H1 (cell line): ENCODE measurements at regions not wholly inside any gene's neighbourhood (a gene's known extent, or its start where the extent isn't known, plus 50 kb on each side); places are given as distances from the start of the nearest gene placed in this dataset.

Experiments used
- CTCF ChIA-PET: fragments of 300-600 bp; sonication (Branson Sonifier 250); formaldehyde crosslinking; loops from one replicate; lab custom pipeline; 2021; ENCODE audit not compliant: partially characterized antibody; lab: Charles Lee
- POLR2A ChIA-PET: fragments of 300-600 bp; sonication (Branson Sonifier 250); formaldehyde crosslinking; loops from one replicate; lab custom pipeline; 2021; ENCODE audit warnings: inconsistent platforms; ENCODE audit not compliant: partially characterized antibody; lab: Charles Lee
- DNase-seq, 2 experiments: peaks; one replicate each; pipeline versions ENCODE4 v3.0.0 to v3.0.0-alpha.2; 2010 to 2022; ENCODE audit warnings: low spot score in 2 of 2, low read depth in 1 of 2, mixed read lengths in 1 of 2
- FAIRE-seq: peaks from 2 replicates; lab custom pipeline; 2011; peaks lifted over from hg19 to GRCh38; lab: Jason Lieb, UNC
- H2AFZ ChIP-seq: 2 replicates; pipeline ENCODE4 v1.8.1; 2012; ENCODE audit warnings: low read length, inconsistent platforms
- H2AK5ac ChIP-seq: 2 replicates; pipeline ENCODE4 v1.6.1; 2013; ENCODE audit warnings: low read depth, low read length
- H2BK120ac ChIP-seq: replicated peaks from 2 replicates; pipeline ENCODE3; 2013; ENCODE audit warnings: low read depth, low read length, inconsistent platforms
- H2BK12ac ChIP-seq: 2 replicates; pipeline ENCODE4 v1.6.1; 2013; ENCODE audit warnings: low read depth, low read length
- H2BK15ac ChIP-seq: 2 replicates; pipeline ENCODE4 v1.6.1; 2013; ENCODE audit warnings: low read length
- H2BK20ac ChIP-seq: 2 replicates; pipeline ENCODE4 v1.6.1; 2013; ENCODE audit warnings: low read length
- H2BK5ac ChIP-seq: 2 replicates; pipeline ENCODE4 v1.6.1; 2013; ENCODE audit warnings: low read depth, low read length
- H3K14ac ChIP-seq: 2 replicates; pipeline ENCODE4 v1.6.1; 2013; ENCODE audit warnings: inconsistent platforms; ENCODE audit not compliant: insufficient read length
- H3K18ac ChIP-seq: 2 replicates; pipeline ENCODE4 v1.6.1; 2013; ENCODE audit warnings: low read length; ENCODE audit errors: extremely low read depth
- H3K23ac ChIP-seq: 2 replicates; pipeline ENCODE4 v1.6.1; 2013; ENCODE audit warnings: inconsistent platforms; ENCODE audit not compliant: insufficient read length
- H3K23me2 ChIP-seq: 2 replicates; pipeline ENCODE4 v1.6.1; 2013; ENCODE audit warnings: low read depth, low read length
- H3K27ac ChIP-seq: 2 replicates; pipeline ENCODE4 v1.6.1; 2011; ENCODE audit warnings: low read depth, low read length, inconsistent platforms
- H3K27me3 ChIP-seq, 4 experiments: replicated peaks in 1 of 4; 1 replicate in 1 of 4; 2 replicates in 3 of 4; pipeline versions ENCODE4 v1.6.1 to v1.8.1; 2011 to 2013; ENCODE audit warnings: low read length in 3 of 4, mild to moderate bottlenecking in 3 of 4, inconsistent platforms in 2 of 4, mixed read lengths in 2 of 4, moderate library complexity in 1 of 4; ENCODE audit not compliant: control insufficient read depth in 3 of 4, insufficient read depth in 3 of 4; ENCODE audit errors: extremely low read depth in 1 of 4
- H3K36me3 ChIP-seq, 4 experiments: 2 replicates each; pipeline versions ENCODE4 v1.6.1 to v1.8.1; 2011 to 2013; ENCODE audit warnings: mild to moderate bottlenecking in 4 of 4, low read length in 3 of 4, moderate library complexity in 2 of 4, control low read depth in 1 of 4, inconsistent platforms in 1 of 4; ENCODE audit not compliant: insufficient read depth in 4 of 4, control insufficient read depth in 2 of 4
- H3K4ac ChIP-seq: replicated peaks from 2 replicates; pipeline ENCODE3; 2013; ENCODE audit warnings: low read length, low read depth, mixed read lengths, inconsistent platforms; ENCODE audit not compliant: insufficient read length
- H3K4me1 ChIP-seq, 4 experiments: replicated peaks in 1 of 4; 1 replicate in 1 of 4; 2 replicates in 3 of 4; pipeline versions ENCODE4 v1.6.1 to v1.8.1; 2011 to 2013; ENCODE audit warnings: low read length in 3 of 4, inconsistent platforms in 2 of 4, mixed read lengths in 1 of 4; ENCODE audit not compliant: insufficient read depth in 4 of 4, control insufficient read depth in 3 of 4
- H3K4me2 ChIP-seq, 2 experiments: 2 replicates each; pipeline versions ENCODE4 v1.6.1 to v1.8.1; 2011 to 2013; ENCODE audit warnings: low read depth in 2 of 2, low read length in 2 of 2, control low read depth in 1 of 2, inconsistent platforms in 1 of 2, mild to moderate bottlenecking in 1 of 2; ENCODE audit not compliant: insufficient read depth in 1 of 2
- H3K4me3 ChIP-seq, 4 experiments: fragments of 200-600, 300-600 bp in 1 of 4; sonication (generic), shearing (Covaris generic), sonication (Bioruptor Twin) in 1 of 4; 2 replicates each; pipeline versions ENCODE4 v1.5.1 to v1.8.1; 2011 to 2016; ENCODE audit warnings: low read length in 4 of 4, low read depth in 3 of 4, control low read depth in 2 of 4, inconsistent platforms in 2 of 4, mild to moderate bottlenecking in 2 of 4, mixed read lengths in 1 of 4, moderate library complexity in 1 of 4; ENCODE audit not compliant: insufficient read depth in 2 of 4; ENCODE audit errors: extremely low read depth in 1 of 4
- H3K56ac ChIP-seq: replicated peaks from 2 replicates; pipeline ENCODE3; 2013; ENCODE audit warnings: low read depth, mild to moderate bottlenecking, mixed read lengths, low read length, inconsistent platforms; ENCODE audit not compliant: insufficient read length
- H3K79me1 ChIP-seq: 2 replicates; pipeline ENCODE4 v1.6.1; 2013; ENCODE audit warnings: low read depth, low read length, control low read depth
- H3K79me2 ChIP-seq, 2 experiments: 2 replicates each; pipeline versions ENCODE4 v1.6.1 to v1.8.1; 2012 to 2013; ENCODE audit warnings: low read length in 2 of 2, mild to moderate bottlenecking in 2 of 2, inconsistent platforms in 1 of 2; ENCODE audit not compliant: insufficient read depth in 2 of 2, control insufficient read depth in 1 of 2
- H3K9ac ChIP-seq, 4 experiments: replicated peaks in 1 of 4; 1 replicate in 1 of 4; 2 replicates in 3 of 4; pipeline versions ENCODE4 v1.6.1 to v1.8.1; 2011 to 2013; ENCODE audit warnings: low read depth in 3 of 4, low read length in 3 of 4, control low read depth in 2 of 4, mild to moderate bottlenecking in 2 of 4, moderate library complexity in 2 of 4, inconsistent platforms in 1 of 4; ENCODE audit errors: extremely low read depth in 1 of 4
- H3K9me3 ChIP-seq, 2 experiments: 2 replicates each; pipeline versions ENCODE4 v1.6.1 to v1.8.1; 2012 to 2013; ENCODE audit warnings: mild to moderate bottlenecking in 2 of 2, moderate library complexity in 2 of 2, control low read depth in 1 of 2, inconsistent platforms in 1 of 2, low read depth in 1 of 2, low read length in 1 of 2, mixed read lengths in 1 of 2; ENCODE audit not compliant: insufficient read depth in 2 of 2
- H4K20me1 ChIP-seq, 2 experiments: replicated peaks in 1 of 2; 2 replicates each; pipeline versions ENCODE3 to v1.8.1; 2011 to 2013; ENCODE audit warnings: inconsistent platforms in 2 of 2, low read length in 2 of 2, mild to moderate bottlenecking in 1 of 2; ENCODE audit not compliant: insufficient read depth in 2 of 2, control insufficient read depth in 1 of 2
- H4K5ac ChIP-seq: 2 replicates; pipeline ENCODE4 v1.6.1; 2013; ENCODE audit warnings: low read length, low read depth, mixed read lengths, inconsistent platforms; ENCODE audit not compliant: insufficient read length
- H4K8ac ChIP-seq: 2 replicates; pipeline ENCODE4 v1.8.0; 2013; ENCODE audit warnings: mild to moderate bottlenecking, moderate library complexity, low read length, inconsistent platforms; ENCODE audit not compliant: insufficient read depth; ENCODE audit errors: extremely low read depth
- H4K91ac ChIP-seq: replicated peaks from 2 replicates; pipeline ENCODE3; 2013; ENCODE audit warnings: low read length, mixed read lengths, inconsistent platforms; ENCODE audit not compliant: insufficient read length
- ATF2 ChIP-seq: IDR thresholded peaks from 2 replicates; pipeline ENCODE4 v1.6.1; 2012; ENCODE audit warnings: low read length, inconsistent platforms
- CBX5 ChIP-seq: fragments of 300-800, 300-1000 bp; sonication (generic); IDR thresholded peaks from 2 replicates; pipeline ENCODE4 v1.7.1; 2016; ENCODE audit warnings: antibody characterized with exemption, low read length, low read depth
- CHD1 ChIP-seq: IDR thresholded peaks from 2 replicates; pipeline ENCODE4 v1.6.1; 2012; ENCODE audit warnings: low read depth, low read length, improper control_type of control experiment
- CTBP2 ChIP-seq: IDR thresholded peaks from 2 replicates; pipeline ENCODE4 v1.7.0; 2011; ENCODE audit warnings: borderline replicate concordance, mild to moderate bottlenecking, moderate library complexity, mixed read lengths, low read length; ENCODE audit not compliant: insufficient read depth, insufficient read length
- EGR1 ChIP-seq: IDR thresholded peaks from 2 replicates; pipeline ENCODE4 v1.6.1; 2011; ENCODE audit warnings: low read depth, low read length, borderline replicate concordance
- FOSL1 ChIP-seq: IDR thresholded peaks from 2 replicates; pipeline ENCODE4 v1.6.1; 2011; ENCODE audit warnings: mild to moderate bottlenecking, low read depth, low read length, moderate library complexity; ENCODE audit not compliant: insufficient read depth
- GTF2F1 ChIP-seq: IDR thresholded peaks from 2 replicates; pipeline ENCODE4 v1.6.1; 2012; ENCODE audit warnings: low read depth, low read length, improper control_type of control experiment, borderline replicate concordance
- KDM1A ChIP-seq: fragments of 200-600, 300-600 bp; sonication (generic); IDR thresholded peaks from 2 replicates; pipeline ENCODE4 v1.7.1; 2016; ENCODE audit warnings: mild to moderate bottlenecking, low read length, borderline replicate concordance
- PHF8 ChIP-seq: fragments of 200-600 bp; sonication (generic); conservative IDR thresholded peaks from 2 replicates; pipeline ENCODE4 v1.7.1; 2012; ENCODE audit warnings: low read depth, mild to moderate bottlenecking, inconsistent platforms, low read length, moderate library complexity
- POLR2A ChIP-seq, 2 experiments: IDR thresholded peaks; 1 replicate in 1 of 2; 2 replicates in 1 of 2; pipeline ENCODE4 v1.6.1; 2011; ENCODE audit warnings: low read depth in 2 of 2, low read length in 2 of 2, mild to moderate bottlenecking in 2 of 2; ENCODE audit errors: control extremely low read depth in 1 of 2
- RAD21 ChIP-seq, 2 experiments: IDR thresholded peaks in 1 of 2; conservative IDR thresholded peaks in 1 of 2; 2 replicates each; pipeline ENCODE4 v1.6.1; 2011; ENCODE audit warnings: low read depth in 2 of 2, low read length in 2 of 2, improper control_type of control experiment in 1 of 2, inconsistent platforms in 1 of 2, mild to moderate bottlenecking in 1 of 2, moderate library complexity in 1 of 2
- SP4 ChIP-seq: IDR thresholded peaks from 2 replicates; pipeline ENCODE4 v1.6.1; 2012; ENCODE audit warnings: low read length, inconsistent platforms
- TAF7 ChIP-seq: optimal IDR thresholded peaks from 2 replicates; pipeline ENCODE3; 2011; ENCODE audit warnings: low read depth, mild to moderate bottlenecking, inconsistent platforms, low read length, moderate library complexity, borderline replicate concordance
- WGBS, 2 experiments: shearing (Covaris generic) in 1 of 2; methylation state at CpG; one replicate each; pipeline versions ENCODE4 v1.1.6 to v1.1.7; 2013 to 2015; ENCODE audit warnings: low lambda C conversion rate in 2 of 2, mixed read lengths in 2 of 2, inconsistent platforms in 1 of 2, low coverage in 1 of 2, missing lambda C conversion rate in 1 of 2; ENCODE audit not compliant: insufficient replicate concordance in 2 of 2, insufficient coverage in 1 of 2, insufficient read length in 1 of 2; ENCODE audit errors: extremely low coverage in 1 of 2, missing lambda C conversion rate in 1 of 2; 5-methylcytosine and 5-hydroxymethylcytosine counted together

GRCh38 chr2:8141780-8142179 lies 540.1 kb upstream of the ID2 start:
- WGBS, 2 experiments: 92% methylated on average over 6 of the region's 6 CpGs; no CpG with 5 or more reads in 1 of the 2 experiments
- Histone ChIP-seq H3K14ac (no peak overlapping the region), H4K5ac (no peak overlapping the region), H3K27ac (no peak overlapping the region), H2BK12ac (no peak overlapping the region), H2AFZ (no peak overlapping the region), H3K56ac (no peak overlapping the region), H4K91ac (no peak overlapping the region), H3K79me2 (no peaks in the 10 kb centered on the region), H3K36me3 (no peaks in the 10 kb centered on the region), H3K23me2 (no peaks in the 10 kb centered on the region; the same call in 1 of the 2 replicates), H4K8ac (no peak overlapping the region), H2BK5ac (no peak overlapping the region), H3K9ac (no peak overlapping the region), H3K4me2 (no peak overlapping the region), H3K18ac (no peak overlapping the region), H3K27me3 (no peaks in the 10 kb centered on the region), H3K23ac (no peak overlapping the region), H2BK15ac (no peak overlapping the region), H3K9me3 (no peaks in the 10 kb centered on the region), H3K4me1 (no peaks in the 10 kb centered on the region), H4K20me1 (no peaks in the 10 kb centered on the region), H3K79me1 (no peaks in the 10 kb centered on the region), H2BK120ac (no peak overlapping the region), H3K4me3 (no peak overlapping the region), H3K4ac (no peak overlapping the region), H2BK20ac (no peak overlapping the region), H2AK5ac (no peak overlapping the region)
- POLR2A ChIA-PET: interaction anchor here (0.9 kb wide), 1 partner anchor 379 kb away, joined by 3 read pairs; no protein-coding TSS in a partner anchor
- DNase-seq (no peak), FAIRE-seq (no peak)
- CTCF ChIA-PET: no interaction called here
- no peak for TF ChIP-seq GTF2F1
- no peak for TF ChIP-seq POLR2A (IDR thresholded peaks at IDR 0.05; ENCODE audit: control extremely low read depth in 1 of 2, low read depth in 2 of 2, low read length in 2 of 2)
- TF ChIP-seq CTBP2: no peak
- TF ChIP-seq RAD21 (IDR thresholded peaks at IDR 0.05 in 1 of 2, conservative IDR thresholded peaks at IDR 0.05 in 1 of 2; ENCODE audit: low read depth in 2 of 2, low read length in 2 of 2): no peak
- no peak for TF ChIP-seq EGR1
- no peak for TF ChIP-seq ATF2
- TF ChIP-seq TAF7: no peak
- TF ChIP-seq PHF8: no peak
- TF ChIP-seq CHD1: no peak
- TF ChIP-seq FOSL1: no peak
- no peak for TF ChIP-seq CBX5
- TF ChIP-seq SP4: no peak
- TF ChIP-seq KDM1A: no peak
